Colonic mucosa (tissue), 4 donors: ENCODE measurements at regions not wholly inside any gene's neighbourhood (a gene's known extent, or its start where the extent isn't known, plus 50 kb on each side); places are given as distances from the start of the nearest gene placed in this dataset.

Experiments used
- DNase-seq: peaks from one replicate; pipeline ENCODE4 v3.0.0-alpha.2; 2020
- H3K27ac ChIP-seq: fragments of 200-600 bp; one replicate; pipeline ENCODE4 v1.8.0; 2021
- H3K27me3 ChIP-seq: fragments of 200-600 bp; one replicate; pipeline ENCODE4 v1.8.0; 2021
- H3K36me3 ChIP-seq: fragments of 200-600 bp; one replicate; pipeline ENCODE4 v1.8.0; 2021
- H3K4me1 ChIP-seq: fragments of 200-600 bp; one replicate; pipeline ENCODE4 v1.8.0; 2021; ENCODE audit warnings: mild to moderate bottlenecking
- H3K4me3 ChIP-seq: fragments of 200-600 bp; one replicate; pipeline ENCODE4 v1.8.0; 2021
- H3K9ac ChIP-seq, 2 donors: one replicate each; pipeline ENCODE4 v1.7.0; 2013; ENCODE audit warnings: control low read depth in 2 of 2, low read depth in 2 of 2, low read length in 2 of 2
- H3K9me3 ChIP-seq: fragments of 200-600 bp; one replicate; pipeline ENCODE4 v1.8.0; 2021
- CTCF ChIP-seq: fragments of 200-600 bp; IDR thresholded peaks from one replicate; pipeline ENCODE4 v1.8.0; 2022; ENCODE audit warnings: antibody characterized with exemption, mild to moderate bottlenecking
- intact Hi-C: fragments of 100-400 bp; cut with DNase I; formaldehyde crosslinking; loops from one replicate; pipeline ENCODE4 v1.14.1; 2022
- donor health status: healthy.
- donor health status: DM: no; HTN: no; CAD: no.
- donor health status: DM: no; HTN: no; CAD: no.

GRCh38 chr5:28914297-28914696 lies 1875.9 kb upstream of the CDH9 start:
- Histone ChIP-seq H3K27ac (no peak overlapping the region), H3K4me3 (no peak overlapping the region), H3K4me1 (no peaks in the 10 kb centered on the region), H3K9ac (no peak overlapping the region), H3K27me3 (no peaks in the 10 kb centered on the region), H3K36me3 (no peaks in the 10 kb centered on the region), H3K9me3 (no peaks in the 10 kb centered on the region)
- no peak for TF ChIP-seq CTCF
- intact Hi-C loops, result no loop called here
- DNase-seq, result no peak

- H3K27ac ChIP-seq, result no peak overlapping the region
- no peak for TF ChIP-seq CTCF
- no peak overlapping the region for H3K4me3 ChIP-seq
- no peaks in the 10 kb centered on the region for H3K9me3 ChIP-seq
- H3K4me1 ChIP-seq, result no peaks in the 10 kb centered on the region
- DNase-seq, result no peak
- H3K36me3 ChIP-seq, result no peaks in the 10 kb centered on the region
- no peak overlapping the region for H3K9ac ChIP-seq
- H3K27me3 ChIP-seq, result no peaks in the 10 kb centered on the region
- intact Hi-C loops, result no loop called here
Measured at GRCh38 chr5:28903643-28904042, 1865.3 kb upstream of the CDH9 start.

- Histone ChIP-seq H3K4me1 (no peaks in the 10 kb centered on the region), H3K4me3 (no peak overlapping the region), H3K27me3 (no peaks in the 10 kb centered on the region), H3K9ac (no peak overlapping the region), H3K27ac (no peak overlapping the region), H3K36me3 (no peaks in the 10 kb centered on the region), H3K9me3 (no peaks in the 10 kb centered on the region)
- DNase-seq, result no peak
- intact Hi-C loops, result no loop called here
- TF ChIP-seq CTCF, result no peak
Measured at GRCh38 chr5:28896949-28897348, 1858.6 kb upstream of the CDH9 start.

- Histone ChIP-seq H3K27me3 (no peaks in the 10 kb centered on the region), H3K4me3 (no peak overlapping the region), H3K4me1 (no peaks in the 10 kb centered on the region), H3K27ac (no peak overlapping the region), H3K36me3 (no peaks in the 10 kb centered on the region), H3K9ac (no peak overlapping the region), H3K9me3 (no peaks in the 10 kb centered on the region)
- no peak for TF ChIP-seq CTCF
- no peak for DNase-seq
- intact Hi-C loops, result no loop called here
Measured at GRCh38 chr5:28880936-28881335, 1842.5 kb upstream of the CDH9 start.

- Histone ChIP-seq H3K4me1 (no peaks in the 10 kb centered on the region), H3K36me3 (no peaks in the 10 kb centered on the region), H3K9ac (no peak overlapping the region), H3K9me3 (no peaks in the 10 kb centered on the region), H3K27me3 (no peaks in the 10 kb centered on the region), H3K27ac (no peak overlapping the region), H3K4me3 (no peak overlapping the region)
- DNase-seq, result no peak
- no peak for TF ChIP-seq CTCF
- intact Hi-C loops, result no loop called here
Measured at GRCh38 chr5:28877050-28877449, 1838.7 kb upstream of the CDH9 start.

GRCh38 chr5:28864006-28864405 lies 1825.6 kb upstream of the CDH9 start:
- Histone ChIP-seq H3K27me3 (no peaks in the 10 kb centered on the region), H3K4me3 (no peak overlapping the region), H3K36me3 (no peaks in the 10 kb centered on the region), H3K27ac (no peak overlapping the region), H3K4me1 (no peaks in the 10 kb centered on the region), H3K9me3 (no peaks in the 10 kb centered on the region), H3K9ac (no peak overlapping the region)
- no peak for TF ChIP-seq CTCF
- no peak for DNase-seq
- intact Hi-C loops, result no loop called here
